Heart right ventricle (tissue), 16 donors: ENCODE measurements at regions not wholly inside any gene's neighbourhood (a gene's known extent, or its start where the extent isn't known, plus 50 kb on each side); places are given as distances from the start of the nearest gene placed in this dataset.
"Not testable (repeated sequence)": the region's sequence is repeated elsewhere in the genome, so short reads cannot be mapped to it uniquely, and the experiment has no call there.

Source experiments
- ATAC-seq, 8 donors: fragments of 200-7000 bp; cut with Tn5 transposase; one replicate each; pipeline ENCODE4 v1.9.1; 2020; ENCODE audit warnings: mild to moderate bottlenecking in 8 of 8, moderate library complexity in 8 of 8, moderate number of reproducible peaks in 1 of 8
- DNase-seq, 2 donors: peaks; one replicate each; pipeline ENCODE4 v3.0.0-alpha.2; 2020
- H3K27ac ChIP-seq, 10 donors: fragments of 200-600 bp; sonication (generic) in 2 of 10; one replicate each; pipeline versions ENCODE4 v1.5.0 to v1.8.0; 2020 to 2022; ENCODE audit warnings: mild to moderate bottlenecking in 3 of 10
- H3K27me3 ChIP-seq, 7 donors: fragments of 200-600 bp; one replicate each; pipeline ENCODE4 v1.8.0; 2021 to 2022; ENCODE audit warnings: mild to moderate bottlenecking in 2 of 7
- H3K36me3 ChIP-seq, 9 donors: fragments of 200-600 bp; sonication (generic) in 1 of 9; one replicate each; pipeline versions ENCODE4 v1.5.0 to v1.8.0; 2020 to 2022; ENCODE audit warnings: mild to moderate bottlenecking in 2 of 9
- H3K4me1 ChIP-seq, 9 donors: fragments of 200-600 bp; sonication (generic) in 1 of 9; one replicate each; pipeline versions ENCODE4 v1.5.0 to v1.8.0; 2020 to 2022; ENCODE audit warnings: mild to moderate bottlenecking in 4 of 9
- H3K4me3 ChIP-seq, 10 donors: fragments of 200-600 bp; sonication (generic) in 2 of 10; one replicate each; pipeline versions ENCODE4 v1.5.0 to v1.8.0; 2020 to 2022; ENCODE audit warnings: mild to moderate bottlenecking in 7 of 10, moderate library complexity in 2 of 10
- H3K9me3 ChIP-seq, 11 donors: fragments of 200-600 bp in 10 of 11; sonication (generic) in 2 of 11; one replicate each; pipeline versions ENCODE4 v1.5.0 to v1.8.0; 2013 to 2022; ENCODE audit warnings: mild to moderate bottlenecking in 2 of 11, control low read depth in 1 of 11, moderate library complexity in 1 of 11
- CTCF ChIP-seq, 9 donors: fragments of 200-600 bp; sonication (generic) in 2 of 9; IDR thresholded peaks; one replicate each; pipeline versions ENCODE4 v1.5.0 to v1.8.0; 2021 to 2022; ENCODE audit warnings: antibody characterized with exemption in 9 of 9, mild to moderate bottlenecking in 5 of 9, moderate library complexity in 1 of 9
- WGBS, 2 donors: extraction: QIAGEN DNeasy Blood & Tissue Kit; methylation state at CpG; one replicate each; pipeline ENCODE4 v1.1.7; 2013; ENCODE audit warnings: inconsistent platforms in 1 of 2; 5-methylcytosine and 5-hydroxymethylcytosine counted together
- intact Hi-C, 10 donors: fragments of 100-400 bp; cut with DNase I; formaldehyde crosslinking; loops; one replicate each; pipeline versions ENCODE4 v1.11.1 to v1.14.2; 2022
- donor health status: Arrhythmogenic right ventricular cardiomyopathy.
- donor health status: ischemic (EF 13 %, LVEDD 7.1; RV severe dilation, severe dysfunction).
- donor health status: healthy with polysubstance abuse.
- donor health status: DM: no; HTN: yes; CAD: no.
- donor health status: DM: no; HTN: no; CAD: no.
- donor health status: ischemic (EF 25% LVEDD 6.9; RV normal size, moderate dysfunction).
- donor health status: ischemic (EF 25% LVEDD 5.7; RV mildly dilated, moderate dysfunction).
- donor health status: healthy.
- donor health status: DM: yes; HTN: yes; CAD: no.
- donor health status: Ischemic cardiomyopathy.
- donor health status: ischemic (EF 35%, LVEDD 5.7; RV mildly dilated, moderate dysfunction).
- donor health status: nonischemic (EF 11% LVEDD 7.7; RV severe dilation, severe dysfunction).
- donor health status: DM: yes; HTN: yes; CAD: no.
- donor health status: PGD.
- donor health status: ischemic (EF 29% LVEDD 5.4; RV normal size, mild dysfunction).
- donor health status: nonischemic (EF 23%, LVEDD 6.1; RV moderate dilation, normal function).

- peaks cover 0 to 9% (median 0%) of the 10 kb centered on the region in 9 donors for H3K4me1 ChIP-seq
- no peaks in the 10 kb centered on the region for H3K9me3 ChIP-seq
- ATAC-seq = no peak
- 85 to 90% methylated on average over 1 of the region's 1 CpG for WGBS, 2 donors
- intact Hi-C loops = no loop called here
- H3K27ac ChIP-seq = no peak overlapping the region
- H3K27me3 ChIP-seq = peaks cover 0 to 24% (median 11%) of the 10 kb centered on the region in 7 donors
- no peak overlapping the region for H3K4me3 ChIP-seq
- no peak for DNase-seq
- no peaks in the 10 kb centered on the region for H3K36me3 ChIP-seq
- TF ChIP-seq CTCF (IDR thresholded peaks at IDR 0.05) = no peak
These were observed 185.8 kb upstream of the PRSS1 start for GRCh38 chr7:142563470-142563869.

GRCh38 chr7:142562688-142563087, 186.6 kb upstream of the PRSS1 start:
- Histone ChIP-seq H3K4me3 (no peak overlapping the region), H3K36me3 (no peaks in the 10 kb centered on the region), H3K4me1 (peaks cover 0 to 7% (median 0%) of the 10 kb centered on the region in 9 donors), H3K27me3 (peaks cover 0 to 31% (median 17%) of the 10 kb centered on the region in 7 donors), H3K27ac (no peak overlapping the region), H3K9me3 (no peaks in the 10 kb centered on the region)
- ATAC-seq (no peak), DNase-seq (no peak)
- intact Hi-C loops = no loop called here
- TF ChIP-seq CTCF (IDR thresholded peaks at IDR 0.05) = no peak
- 51 to 73% methylated on average over 1 of the region's 1 CpG for WGBS, 2 donors

- ATAC-seq, intact Hi-C loops, H3K9me3 ChIP-seq, H3K4me3 ChIP-seq, DNase-seq, H3K27ac ChIP-seq, H3K36me3 ChIP-seq: not testable (repeated sequence)
- 71 to 79% methylated on average over 3 of the region's 3 CpGs for WGBS, 2 donors
- Histone ChIP-seq H3K4me1 (peaks cover 0 to 20% (median 0%) of the 10 kb centered on the region in 9 donors), H3K27me3 (peaks cover 0 to 33% (median 18%) of the 10 kb centered on the region in 7 donors)
These were observed 187.9 kb upstream of the PRSS1 start for GRCh38 chr7:142561396-142561795.

GRCh38 chr7:142560770-142561169, 188.5 kb upstream of the PRSS1 start:
- H3K36me3 ChIP-seq, H3K9me3 ChIP-seq, H3K27ac ChIP-seq, ATAC-seq, intact Hi-C loops, DNase-seq, H3K4me3 ChIP-seq: not testable (repeated sequence)
- 77 to 88% methylated on average over 4 to 5 of the region's 6 CpGs for WGBS, 2 donors
- Histone ChIP-seq H3K27me3 (peaks cover 0 to 33% (median 18%) of the 10 kb centered on the region in 7 donors), H3K4me1 (peaks cover 0 to 21% (median 0%) of the 10 kb centered on the region in 9 donors)

GRCh38 chr7:142560166-142560565, 189.1 kb upstream of the PRSS1 start:
- Histone ChIP-seq H3K9me3 (no peaks in the 10 kb centered on the region), H3K27ac (no peak overlapping the region), H3K27me3 (peaks cover 0 to 31% (median 18%) of the 10 kb centered on the region in 7 donors), H3K4me1 (peaks cover 0 to 21% (median 0%) of the 10 kb centered on the region in 9 donors), H3K4me3 (no peak overlapping the region), H3K36me3 (no peaks in the 10 kb centered on the region)
- DNase-seq (no peak), ATAC-seq (no peak)
- WGBS, 2 donors = 76 to 80% methylated on average over 2 of the region's 2 CpGs
- TF ChIP-seq CTCF (IDR thresholded peaks at IDR 0.05) = no peak
- intact Hi-C loops = no loop called here
